Activated T-helper 2 cell treated with anti-CD3 and anti-CD28 coated beads, Interferon-gamma antibody, Interleukin-2, Interleukin-4, amounts not matched to agents 10 μg/mL and 5 μg/mL and 100 μg/mL, durations not matched to agents 14 hours and 24 hours and 36 hours (primary cell): ENCODE measurements at regions not wholly inside any gene's neighbourhood (a gene's known extent, or its start where the extent isn't known, plus 50 kb on each side); places are given as distances from the start of the nearest gene placed in this dataset.

Source experiments
- DNase-seq: peaks from one replicate; pipeline ENCODE4 v3.0.0; 2021; ENCODE audit warnings: low spot score
- H3K27ac Mint-ChIP-seq: one replicate; pipeline ENCODE4 v1.8.0; 2021; ENCODE audit warnings: mixed read lengths
- H3K27me3 Mint-ChIP-seq: one replicate; pipeline ENCODE4 v1.8.0; 2021; ENCODE audit warnings: low read depth, mixed read lengths
- H3K36me3 Mint-ChIP-seq: one replicate; pipeline ENCODE4 v1.8.0; 2021; ENCODE audit warnings: low read depth, mixed read lengths
- H3K4me1 Mint-ChIP-seq: one replicate; pipeline ENCODE4 v1.8.0; 2021; ENCODE audit warnings: low read depth, mixed read lengths
- H3K4me3 Mint-ChIP-seq: one replicate; pipeline ENCODE4 v1.8.0; 2021; ENCODE audit warnings: low read depth, mild to moderate bottlenecking, moderate library complexity, mixed read lengths
- H3K9me3 Mint-ChIP-seq: one replicate; pipeline ENCODE4 v1.8.0; 2021; ENCODE audit warnings: mixed read lengths
- intact Hi-C: fragments of 100-400 bp; cut with micrococcal nuclease; formaldehyde crosslinking; loops from one replicate; pipeline ENCODE4 v1.15.1; 2023

GRCh38 chr15:29563112-29563511 is 259.2 kb downstream of the TJP1 start:
- DNase-seq = no peak
- H3K4me1 Mint-ChIP-seq = no peaks in the 10 kb centered on the region
- H3K4me3 Mint-ChIP-seq = no peak overlapping the region
- intact Hi-C loops = no loop called here
- peaks cover 9% of the 10 kb centered on the region for H3K27me3 Mint-ChIP-seq
- peaks cover 9% of the 10 kb centered on the region for H3K9me3 Mint-ChIP-seq
- no peaks in the 10 kb centered on the region for H3K36me3 Mint-ChIP-seq
- no peak overlapping the region for H3K27ac Mint-ChIP-seq

GRCh38 chr15:29560896-29561295 is 261.4 kb downstream of the TJP1 start:
- H3K36me3 Mint-ChIP-seq = no peaks in the 10 kb centered on the region
- H3K9me3 Mint-ChIP-seq = peaks cover 9% of the 10 kb centered on the region
- H3K4me1 Mint-ChIP-seq = no peaks in the 10 kb centered on the region
- H3K4me3 Mint-ChIP-seq = no peak overlapping the region
- intact Hi-C loops = no loop called here
- no peak overlapping the region for H3K27ac Mint-ChIP-seq
- H3K27me3 Mint-ChIP-seq = no peaks in the 10 kb centered on the region
- DNase-seq = no peak

- H3K4me1 Mint-ChIP-seq = no peaks in the 10 kb centered on the region
- H3K9me3 Mint-ChIP-seq = peaks cover 9% of the 10 kb centered on the region
- H3K4me3 Mint-ChIP-seq = no peak overlapping the region
- DNase-seq = no peak
- H3K27ac Mint-ChIP-seq = no peak overlapping the region
- no peaks in the 10 kb centered on the region for H3K36me3 Mint-ChIP-seq
- intact Hi-C loops = no loop called here
- H3K27me3 Mint-ChIP-seq = no peaks in the 10 kb centered on the region
These were observed 264.0 kb downstream of the TJP1 start for GRCh38 chr15:29558261-29558660.

GRCh38 chr15:29557171-29557570 is 265.1 kb downstream of the TJP1 start:
- intact Hi-C loops = no loop called here
- H3K4me1 Mint-ChIP-seq = no peaks in the 10 kb centered on the region
- H3K9me3 Mint-ChIP-seq = peaks cover 9% of the 10 kb centered on the region
- no peak for DNase-seq
- H3K4me3 Mint-ChIP-seq = no peak overlapping the region
- H3K27ac Mint-ChIP-seq = no peak overlapping the region
- no peaks in the 10 kb centered on the region for H3K36me3 Mint-ChIP-seq
- H3K27me3 Mint-ChIP-seq = no peaks in the 10 kb centered on the region

- no peaks in the 10 kb centered on the region for H3K27me3 Mint-ChIP-seq
- H3K27ac Mint-ChIP-seq = no peak overlapping the region
- DNase-seq = no peak
- no peak overlapping the region for H3K4me3 Mint-ChIP-seq
- no peaks in the 10 kb centered on the region for H3K4me1 Mint-ChIP-seq
- intact Hi-C loops = no loop called here
- no peaks in the 10 kb centered on the region for H3K36me3 Mint-ChIP-seq
- H3K9me3 Mint-ChIP-seq = peaks cover 9% of the 10 kb centered on the region
These were observed 265.9 kb downstream of the TJP1 start for GRCh38 chr15:29556380-29556779.

GRCh38 chr15:29554531-29554930 is 267.7 kb downstream of the TJP1 start:
- no peak for DNase-seq
- intact Hi-C loops = no loop called here
- Mint-ChIP-seq H3K9me3 (peaks cover 7% of the 10 kb centered on the region), H3K4me3 (no peak overlapping the region), H3K27me3 (no peaks in the 10 kb centered on the region), H3K36me3 (no peaks in the 10 kb centered on the region), H3K4me1 (no peaks in the 10 kb centered on the region), H3K27ac (no peak overlapping the region)

GRCh38 chr15:29550834-29551465 is 271.3 kb downstream of the TJP1 start:
- Mint-ChIP-seq H3K27ac (no peak overlapping the region), H3K9me3 (peaks cover 4% of the 10 kb centered on the region), H3K4me3 (no peak overlapping the region), H3K36me3 (no peaks in the 10 kb centered on the region), H3K4me1 (no peaks in the 10 kb centered on the region), H3K27me3 (no peaks in the 10 kb centered on the region)
- intact Hi-C loops = no loop called here
- DNase-seq = no peak

GRCh38 chr15:29548006-29548405 is 274.3 kb downstream of the TJP1 start:
- DNase-seq = no peak
- H3K27ac Mint-ChIP-seq = no peak overlapping the region
- no peak overlapping the region for H3K4me3 Mint-ChIP-seq
- intact Hi-C loops = no loop called here
- no peaks in the 10 kb centered on the region for H3K27me3 Mint-ChIP-seq
- no peaks in the 10 kb centered on the region for H3K4me1 Mint-ChIP-seq
- no peaks in the 10 kb centered on the region for H3K36me3 Mint-ChIP-seq
- peaks cover 7% of the 10 kb centered on the region for H3K9me3 Mint-ChIP-seq

- no peaks in the 10 kb centered on the region for H3K36me3 Mint-ChIP-seq
- no peak overlapping the region for H3K4me3 Mint-ChIP-seq
- no peaks in the 10 kb centered on the region for H3K4me1 Mint-ChIP-seq
- DNase-seq = no peak
- peaks cover 7% of the 10 kb centered on the region for H3K9me3 Mint-ChIP-seq
- intact Hi-C loops = no loop called here
- no peak overlapping the region for H3K27ac Mint-ChIP-seq
- no peaks in the 10 kb centered on the region for H3K27me3 Mint-ChIP-seq
These were observed 275.0 kb upstream of the NSMCE3 start for GRCh38 chr15:29544513-29545128.

GRCh38 chr15:29542994-29543393 is 273.4 kb upstream of the NSMCE3 start:
- DNase-seq = no peak
- no peaks in the 10 kb centered on the region for H3K4me1 Mint-ChIP-seq
- intact Hi-C loops = no loop called here
- H3K27ac Mint-ChIP-seq = no peak overlapping the region
- H3K4me3 Mint-ChIP-seq = no peak overlapping the region
- no peaks in the 10 kb centered on the region for H3K27me3 Mint-ChIP-seq
- peaks cover 7% of the 10 kb centered on the region for H3K9me3 Mint-ChIP-seq
- no peaks in the 10 kb centered on the region for H3K36me3 Mint-ChIP-seq

GRCh38 chr15:29541309-29541708 is 271.7 kb upstream of the NSMCE3 start:
- intact Hi-C loops = no loop called here
- Mint-ChIP-seq H3K4me1 (no peaks in the 10 kb centered on the region), H3K9me3 (peaks cover 6% of the 10 kb centered on the region), H3K27me3 (no peaks in the 10 kb centered on the region), H3K36me3 (no peaks in the 10 kb centered on the region), H3K27ac (no peak overlapping the region), H3K4me3 (no peak overlapping the region)
- DNase-seq = no peak

GRCh38 chr15:29540479-29540878 is 270.9 kb upstream of the NSMCE3 start:
- H3K27me3 Mint-ChIP-seq = no peaks in the 10 kb centered on the region
- no peak overlapping the region for H3K27ac Mint-ChIP-seq

GRCh38 chr15:29539736-29540135 is 270.1 kb upstream of the NSMCE3 start:
- H3K4me3 Mint-ChIP-seq = no peak overlapping the region
- intact Hi-C loops = no loop called here
- no peaks in the 10 kb centered on the region for H3K27me3 Mint-ChIP-seq
- H3K27ac Mint-ChIP-seq = no peak overlapping the region
- H3K36me3 Mint-ChIP-seq = no peaks in the 10 kb centered on the region
- DNase-seq = no peak
- no peaks in the 10 kb centered on the region for H3K9me3 Mint-ChIP-seq
- no peaks in the 10 kb centered on the region for H3K4me1 Mint-ChIP-seq

More at GRCh38 chr15:29540479-29540878, 270.9 kb upstream of the NSMCE3 start:
- no peaks in the 10 kb centered on the region for H3K36me3 Mint-ChIP-seq
- H3K9me3 Mint-ChIP-seq = no peaks in the 10 kb centered on the region
- DNase-seq = no peak
- intact Hi-C loops = no loop called here
- H3K4me3 Mint-ChIP-seq = no peak overlapping the region
- H3K4me1 Mint-ChIP-seq = no peaks in the 10 kb centered on the region
